ENCODE measurements at regions not wholly inside any gene's neighbourhood (a gene's known extent, or its start where the extent isn't known, plus 50 kb on each side); places are given as distances from the start of the nearest gene placed in this dataset.

GRCh38 chr10:131738396-131738735, 162.4 kb upstream of the PPP2R2D start:
- TF ChIP-seq CTCF (IDR thresholded peaks at IDR 0.05; ENCODE audit: poor library complexity) (no peak), EZH2phosphoT487 (IDR thresholded peaks at IDR 0.05; ENCODE audit: low read depth, severe bottlenecking, unreplicated experiment) (no peak)
